ENCODE measurements at regions not wholly inside any gene's neighbourhood (a gene's known extent, or its start where the extent isn't known, plus 50 kb on each side); places are given as distances from the start of the nearest gene placed in this dataset.

GRCh38 chr11:91906871-91907624 lies 317.6 kb upstream of the FAT3 start:
- Histone ChIP-seq H3K36me3 (ENCODE audit: control insufficient read depth in 1 of 2, insufficient read depth in 2 of 2, low read length in 2 of 2) (no peaks in the 10 kb centered on the region), H3K27me3 (ENCODE audit: control insufficient read depth in 1 of 2, insufficient read depth in 2 of 2, low read length in 2 of 2) (no peaks in the 10 kb centered on the region), H3K4me3 (ENCODE audit: low read depth in 1 of 2, low read length in 2 of 2) (no peak overlapping the region), H3K27ac (ENCODE audit: low read depth, low read length) (no peak overlapping the region), H3K4me1 (ENCODE audit: control insufficient read depth in 1 of 2, insufficient read depth in 2 of 2, low read length in 2 of 2) (no peaks in the 10 kb centered on the region), H3K9me3 (ENCODE audit: control insufficient read depth in 1 of 2, low read length in 2 of 2) (no peaks in the 10 kb centered on the region), H3K9ac (ENCODE audit: low read depth in 1 of 2, low read length in 2 of 2) (no peak overlapping the region)

- no peak overlapping the region for H3K27ac ChIP-seq (ENCODE audit: low read depth, low read length)
- no peak overlapping the region for H3K9ac ChIP-seq (ENCODE audit: low read depth in 1 of 2, low read length in 2 of 2)
- no peaks in the 10 kb centered on the region for H3K4me1 ChIP-seq (ENCODE audit: control insufficient read depth in 1 of 2, insufficient read depth in 2 of 2, low read length in 2 of 2)
- H3K36me3 ChIP-seq (ENCODE audit: control insufficient read depth in 1 of 2, insufficient read depth in 2 of 2, low read length in 2 of 2): no peaks in the 10 kb centered on the region
- no peaks in the 10 kb centered on the region for H3K9me3 ChIP-seq (ENCODE audit: control insufficient read depth in 1 of 2, low read length in 2 of 2)
- H3K27me3 ChIP-seq (ENCODE audit: control insufficient read depth in 1 of 2, insufficient read depth in 2 of 2, low read length in 2 of 2): no peaks in the 10 kb centered on the region
- H3K4me3 ChIP-seq (ENCODE audit: low read depth in 1 of 2, low read length in 2 of 2): no peak overlapping the region
Observed at GRCh38 chr11:91904792-91905785, 319.5 kb upstream of the FAT3 start.

- Histone ChIP-seq H3K9me3 (ENCODE audit: control insufficient read depth in 1 of 2, low read length in 2 of 2) (no peaks in the 10 kb centered on the region), H3K9ac (ENCODE audit: low read depth in 1 of 2, low read length in 2 of 2) (no peak overlapping the region), H3K4me3 (ENCODE audit: low read depth in 1 of 2, low read length in 2 of 2) (no peak overlapping the region), H3K4me1 (ENCODE audit: control insufficient read depth in 1 of 2, insufficient read depth in 2 of 2, low read length in 2 of 2) (no peaks in the 10 kb centered on the region), H3K27ac (ENCODE audit: low read depth, low read length) (no peak overlapping the region), H3K27me3 (ENCODE audit: control insufficient read depth in 1 of 2, insufficient read depth in 2 of 2, low read length in 2 of 2) (no peaks in the 10 kb centered on the region), H3K36me3 (ENCODE audit: control insufficient read depth in 1 of 2, insufficient read depth in 2 of 2, low read length in 2 of 2) (no peaks in the 10 kb centered on the region)
Observed at GRCh38 chr11:91902312-91902711, 322.3 kb upstream of the FAT3 start.

- no peaks in the 10 kb centered on the region for H3K27me3 ChIP-seq (ENCODE audit: control insufficient read depth in 1 of 2, insufficient read depth in 2 of 2, low read length in 2 of 2)
Observed at GRCh38 chr11:91880660-91881059, 344.0 kb upstream of the FAT3 start.

GRCh38 chr11:91876746-91877145 lies 347.9 kb upstream of the FAT3 start:
- no peaks in the 10 kb centered on the region for H3K27me3 ChIP-seq (ENCODE audit: control insufficient read depth in 1 of 2, insufficient read depth in 2 of 2, low read length in 2 of 2)
- no peaks in the 10 kb centered on the region for H3K36me3 ChIP-seq (ENCODE audit: control insufficient read depth in 1 of 2, insufficient read depth in 2 of 2, low read length in 2 of 2)
- no peak overlapping the region for H3K9ac ChIP-seq (ENCODE audit: low read depth in 1 of 2, low read length in 2 of 2)
- H3K4me3 ChIP-seq (ENCODE audit: low read depth in 1 of 2, low read length in 2 of 2): no peak overlapping the region
- H3K27ac ChIP-seq (ENCODE audit: low read depth, low read length): no peak overlapping the region
- no peaks in the 10 kb centered on the region for H3K4me1 ChIP-seq (ENCODE audit: control insufficient read depth in 1 of 2, insufficient read depth in 2 of 2, low read length in 2 of 2)
- H3K9me3 ChIP-seq (ENCODE audit: control insufficient read depth in 1 of 2, low read length in 2 of 2): no peaks in the 10 kb centered on the region

More at GRCh38 chr11:91880660-91881059, 344.0 kb upstream of the FAT3 start:
- no peaks in the 10 kb centered on the region for H3K4me1 ChIP-seq (ENCODE audit: control insufficient read depth in 1 of 2, insufficient read depth in 2 of 2, low read length in 2 of 2)
- no peak overlapping the region for H3K4me3 ChIP-seq (ENCODE audit: low read depth in 1 of 2, low read length in 2 of 2)
- no peaks in the 10 kb centered on the region for H3K9me3 ChIP-seq (ENCODE audit: control insufficient read depth in 1 of 2, low read length in 2 of 2)
- H3K9ac ChIP-seq (ENCODE audit: low read depth in 1 of 2, low read length in 2 of 2): no peak overlapping the region
- no peak overlapping the region for H3K27ac ChIP-seq (ENCODE audit: low read depth, low read length)
- H3K36me3 ChIP-seq (ENCODE audit: control insufficient read depth in 1 of 2, insufficient read depth in 2 of 2, low read length in 2 of 2): no peaks in the 10 kb centered on the region

- H3K4me3 ChIP-seq (ENCODE audit: low read depth in 1 of 2, low read length in 2 of 2): no peak overlapping the region
- H3K9me3 ChIP-seq (ENCODE audit: control insufficient read depth in 1 of 2, low read length in 2 of 2): no peaks in the 10 kb centered on the region
- H3K27me3 ChIP-seq (ENCODE audit: control insufficient read depth in 1 of 2, insufficient read depth in 2 of 2, low read length in 2 of 2): no peaks in the 10 kb centered on the region
- no peak overlapping the region for H3K9ac ChIP-seq (ENCODE audit: low read depth in 1 of 2, low read length in 2 of 2)
- H3K4me1 ChIP-seq (ENCODE audit: control insufficient read depth in 1 of 2, insufficient read depth in 2 of 2, low read length in 2 of 2): no peaks in the 10 kb centered on the region
- H3K27ac ChIP-seq (ENCODE audit: low read depth, low read length): no peak overlapping the region
- H3K36me3 ChIP-seq (ENCODE audit: control insufficient read depth in 1 of 2, insufficient read depth in 2 of 2, low read length in 2 of 2): no peaks in the 10 kb centered on the region
Observed at GRCh38 chr11:91872243-91872642, 352.4 kb upstream of the FAT3 start.

- Histone ChIP-seq H3K4me1 (ENCODE audit: control insufficient read depth in 1 of 2, insufficient read depth in 2 of 2, low read length in 2 of 2) (no peaks in the 10 kb centered on the region), H3K36me3 (ENCODE audit: control insufficient read depth in 1 of 2, insufficient read depth in 2 of 2, low read length in 2 of 2) (no peaks in the 10 kb centered on the region)
Observed at GRCh38 chr11:91871791-91872190, 352.8 kb upstream of the FAT3 start.

GRCh38 chr11:91871048-91871447 lies 353.6 kb upstream of the FAT3 start:
- Histone ChIP-seq H3K27me3 (ENCODE audit: control insufficient read depth in 1 of 2, insufficient read depth in 2 of 2, low read length in 2 of 2) (no peaks in the 10 kb centered on the region), H3K9ac (ENCODE audit: low read depth in 1 of 2, low read length in 2 of 2) (no peak overlapping the region), H3K4me1 (ENCODE audit: control insufficient read depth in 1 of 2, insufficient read depth in 2 of 2, low read length in 2 of 2) (no peaks in the 10 kb centered on the region), H3K36me3 (ENCODE audit: control insufficient read depth in 1 of 2, insufficient read depth in 2 of 2, low read length in 2 of 2) (no peaks in the 10 kb centered on the region), H3K9me3 (ENCODE audit: control insufficient read depth in 1 of 2, low read length in 2 of 2) (no peaks in the 10 kb centered on the region), H3K27ac (ENCODE audit: low read depth, low read length) (no peak overlapping the region), H3K4me3 (ENCODE audit: low read depth in 1 of 2, low read length in 2 of 2) (no peak overlapping the region)

More at GRCh38 chr11:91871791-91872190, 352.8 kb upstream of the FAT3 start:
- Histone ChIP-seq H3K9me3 (ENCODE audit: control insufficient read depth in 1 of 2, low read length in 2 of 2) (no peaks in the 10 kb centered on the region), H3K4me3 (ENCODE audit: low read depth in 1 of 2, low read length in 2 of 2) (no peak overlapping the region), H3K27me3 (ENCODE audit: control insufficient read depth in 1 of 2, insufficient read depth in 2 of 2, low read length in 2 of 2) (no peaks in the 10 kb centered on the region), H3K27ac (ENCODE audit: low read depth, low read length) (no peak overlapping the region), H3K9ac (ENCODE audit: low read depth in 1 of 2, low read length in 2 of 2) (no peak overlapping the region)

GRCh38 chr11:91869686-91870085 lies 354.9 kb upstream of the FAT3 start:
- H3K36me3 ChIP-seq (ENCODE audit: control insufficient read depth in 1 of 2, insufficient read depth in 2 of 2, low read length in 2 of 2): no peaks in the 10 kb centered on the region
- H3K9ac ChIP-seq (ENCODE audit: low read depth in 1 of 2, low read length in 2 of 2): no peak overlapping the region
- no peak overlapping the region for H3K27ac ChIP-seq (ENCODE audit: low read depth, low read length)
- H3K4me3 ChIP-seq (ENCODE audit: low read depth in 1 of 2, low read length in 2 of 2): no peak overlapping the region
- no peaks in the 10 kb centered on the region for H3K9me3 ChIP-seq (ENCODE audit: control insufficient read depth in 1 of 2, low read length in 2 of 2)
- H3K27me3 ChIP-seq (ENCODE audit: control insufficient read depth in 1 of 2, insufficient read depth in 2 of 2, low read length in 2 of 2): no peaks in the 10 kb centered on the region
- H3K4me1 ChIP-seq (ENCODE audit: control insufficient read depth in 1 of 2, insufficient read depth in 2 of 2, low read length in 2 of 2): no peaks in the 10 kb centered on the region

- Histone ChIP-seq H3K27ac (ENCODE audit: low read depth, low read length) (no peak overlapping the region), H3K9ac (ENCODE audit: low read depth in 1 of 2, low read length in 2 of 2) (no peak overlapping the region), H3K4me1 (ENCODE audit: control insufficient read depth in 1 of 2, insufficient read depth in 2 of 2, low read length in 2 of 2) (no peaks in the 10 kb centered on the region), H3K36me3 (ENCODE audit: control insufficient read depth in 1 of 2, insufficient read depth in 2 of 2, low read length in 2 of 2) (no peaks in the 10 kb centered on the region), H3K27me3 (ENCODE audit: control insufficient read depth in 1 of 2, insufficient read depth in 2 of 2, low read length in 2 of 2) (no peaks in the 10 kb centered on the region), H3K9me3 (ENCODE audit: control insufficient read depth in 1 of 2, low read length in 2 of 2) (no peaks in the 10 kb centered on the region), H3K4me3 (ENCODE audit: low read depth in 1 of 2, low read length in 2 of 2) (no peak overlapping the region)
Observed at GRCh38 chr11:91866642-91867041, 358.0 kb upstream of the FAT3 start.

All from duodenal mucosa (tissue), 2 donors.